ENCODE measurements at regions not wholly inside any gene's neighbourhood (a gene's known extent, or its start where the extent isn't known, plus 50 kb on each side); places are given as distances from the start of the nearest gene placed in this dataset.

- TF ChIP-seq CTCF (IDR thresholded peaks at IDR 0.05; ENCODE audit: insufficient read depth, low read length, poor library complexity, severe bottlenecking) (no peak), EZH2phosphoT487 (conservative IDR thresholded peaks at IDR 0.05; ENCODE audit: low read length) (no peak)
Measured at GRCh38 chr9:18349530-18349929, 124.4 kb upstream of the ADAMTSL1 start.

All from SU-DHL-6 (cell line).